Ovary (tissue), 7 donors: ENCODE measurements at regions not wholly inside any gene's neighbourhood (a gene's known extent, or its start where the extent isn't known, plus 50 kb on each side); places are given as distances from the start of the nearest gene placed in this dataset.

ENCODE experiments used
- DNase-seq, 5 donors: peaks; one replicate each; pipeline ENCODE4 v3.0.0-alpha.2; 2019 to 2020
- H3K27ac ChIP-seq, 2 donors: fragments of 200-600 bp; one replicate each; pipeline versions ENCODE4 v1.5.1 to v1.8.0; 2019 to 2022
- H3K27me3 ChIP-seq: fragments of 200-600 bp; one replicate; pipeline ENCODE4 v1.8.0; 2022
- H3K36me3 ChIP-seq: fragments of 200-600 bp; sonication (generic); one replicate; pipeline ENCODE4 v1.5.1; 2019
- H3K4me1 ChIP-seq: one replicate; pipeline ENCODE4 v1.8.1; 2013; ENCODE audit warnings: mild to moderate bottlenecking, moderate library complexity; ENCODE audit not compliant: insufficient read depth
- H3K4me3 ChIP-seq: fragments of 200-600 bp; sonication (generic); one replicate; pipeline ENCODE4 v1.5.1; 2017
- H3K9me3 ChIP-seq, 2 donors: fragments of 200-600 bp in 1 of 2; sonication (generic) in 1 of 2; one replicate each; pipeline versions ENCODE4 v1.5.1 to v1.8.1; 2013 to 2019; ENCODE audit warnings: mild to moderate bottlenecking in 1 of 2, moderate library complexity in 1 of 2
- EP300 ChIP-seq: sonication (generic); formaldehyde crosslinking; IDR thresholded peaks from one replicate; pipeline ENCODE4 v1.6.1; 2017; ENCODE audit warnings: antibody characterized with exemption
- POLR2A ChIP-seq: fragments of 450-650 bp; IDR thresholded peaks from one replicate; pipeline ENCODE4 v1.6.1; 2017; ENCODE audit warnings: antibody characterized with exemption, mild to moderate bottlenecking, moderate library complexity
- WGBS, 3 donors: extraction: QIAGEN DNeasy Blood & Tissue Kit in 1 of 3; methylation state at CpG; one replicate each; pipeline versions ENCODE4 v1.1.5 to v1.1.7; 2013 to 2017; 5-methylcytosine and 5-hydroxymethylcytosine counted together
- intact Hi-C, 4 donors: fragments of 100-400 bp; cut with DNase I; formaldehyde crosslinking; loops; one replicate each; pipeline versions ENCODE4 v1.11.0 to v1.15.1; 2022 to 2023
- TF ChIP-seq, protein P1 (sequence below), 3 donors: fragments of 450-650 bp in 2 of 3; fragments of 200-600 bp in 1 of 3; IDR thresholded peaks; one replicate each; pipeline versions ENCODE4 v1.5.1 to v1.8.0; 2016 to 2022; ENCODE audit warnings: antibody characterized with exemption in 3 of 3, mild to moderate bottlenecking in 1 of 3
- donor health status: DM: no; HTN: no; CAD: no; lungs with moderate emphysema.
- donor health status: DM: no; HTN: no; CAD: no.
- donor health status: Bipolar disorder and iron deficiency.
- donor health status: DM: no; HTN: no; CAD: no.
- donor health status: DM: yes; HTN: yes; CAD: no.

DNA sequence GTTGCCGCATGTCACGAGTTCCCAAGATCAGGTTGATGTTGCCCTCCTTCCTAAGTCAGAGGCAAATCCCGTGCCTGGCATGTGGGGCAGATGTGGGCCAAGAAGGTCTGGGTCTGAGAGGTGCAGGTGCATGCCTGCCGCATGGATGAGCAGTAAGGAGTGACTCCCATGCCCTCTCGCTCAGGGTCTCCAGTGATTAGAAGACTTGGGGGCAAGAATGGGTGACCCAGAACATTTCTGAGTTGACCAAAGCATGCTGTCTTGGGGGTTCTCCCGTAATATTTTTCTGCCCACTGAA, 120.6 kb upstream of the HDAC4 start:
- WGBS, 3 donors = 92 to 93% (median 93%) methylated on average over 6 of the region's 6 CpGs
- TF ChIP-seq POLR2A (no peak), EP300 (no peak)
- TF ChIP-seq, protein P1, sequence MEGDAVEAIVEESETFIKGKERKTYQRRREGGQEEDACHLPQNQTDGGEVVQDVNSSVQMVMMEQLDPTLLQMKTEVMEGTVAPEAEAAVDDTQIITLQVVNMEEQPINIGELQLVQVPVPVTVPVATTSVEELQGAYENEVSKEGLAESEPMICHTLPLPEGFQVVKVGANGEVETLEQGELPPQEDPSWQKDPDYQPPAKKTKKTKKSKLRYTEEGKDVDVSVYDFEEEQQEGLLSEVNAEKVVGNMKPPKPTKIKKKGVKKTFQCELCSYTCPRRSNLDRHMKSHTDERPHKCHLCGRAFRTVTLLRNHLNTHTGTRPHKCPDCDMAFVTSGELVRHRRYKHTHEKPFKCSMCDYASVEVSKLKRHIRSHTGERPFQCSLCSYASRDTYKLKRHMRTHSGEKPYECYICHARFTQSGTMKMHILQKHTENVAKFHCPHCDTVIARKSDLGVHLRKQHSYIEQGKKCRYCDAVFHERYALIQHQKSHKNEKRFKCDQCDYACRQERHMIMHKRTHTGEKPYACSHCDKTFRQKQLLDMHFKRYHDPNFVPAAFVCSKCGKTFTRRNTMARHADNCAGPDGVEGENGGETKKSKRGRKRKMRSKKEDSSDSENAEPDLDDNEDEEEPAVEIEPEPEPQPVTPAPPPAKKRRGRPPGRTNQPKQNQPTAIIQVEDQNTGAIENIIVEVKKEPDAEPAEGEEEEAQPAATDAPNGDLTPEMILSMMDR (IDR thresholded peaks at IDR 0.05) = no peak
- intact Hi-C loops = no loop called here
- Histone ChIP-seq H3K27me3 (no peaks in the 10 kb centered on the region), H3K36me3 (no peaks in the 10 kb centered on the region), H3K4me1 (peaks cover 2% of the 10 kb centered on the region), H3K9me3 (no peaks in the 10 kb centered on the region), H3K4me3 (no peak overlapping the region), H3K27ac (no peak overlapping the region)
- DNase-seq = no peak

DNA sequence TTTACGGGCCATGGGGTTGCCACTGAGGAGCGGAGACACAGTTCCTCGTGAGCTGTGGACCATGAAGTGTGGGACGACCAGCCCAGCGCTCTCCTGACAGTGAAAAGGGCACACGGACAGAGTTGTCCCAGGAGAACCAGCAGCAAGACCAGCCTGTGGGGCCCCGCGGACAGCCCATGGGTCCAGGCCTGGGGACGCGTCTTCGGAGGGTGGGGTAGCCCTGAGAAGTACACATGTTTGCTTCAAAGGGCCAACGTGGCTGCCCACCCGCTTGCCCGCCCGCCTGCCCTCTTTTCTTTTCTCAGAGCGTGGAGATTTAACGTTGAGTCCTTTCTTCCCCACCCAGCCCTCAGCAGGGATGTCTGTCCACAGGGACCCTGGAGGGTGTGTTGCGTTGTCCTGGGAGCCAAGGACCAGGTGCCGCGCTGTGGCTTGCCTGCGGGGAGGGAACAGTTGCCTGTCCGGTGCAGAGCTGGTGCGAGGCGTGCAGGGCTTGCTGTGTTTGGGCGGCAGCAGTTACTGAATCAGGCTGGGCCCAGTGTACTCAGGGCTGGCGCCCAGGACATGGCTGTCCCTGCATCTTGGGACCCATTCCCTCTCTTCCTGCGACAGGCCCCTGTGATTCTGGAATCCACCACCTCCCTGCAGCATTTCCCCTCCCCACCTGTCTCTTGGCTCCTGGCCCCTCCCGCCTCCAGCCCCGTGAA, 120.1 kb upstream of the HDAC4 start:
- TF ChIP-seq, protein P1 (IDR thresholded peaks at IDR 0.05) = no peak
- TF ChIP-seq EP300 (no peak), POLR2A (no peak)
- Histone ChIP-seq H3K4me3 (no peak overlapping the region), H3K36me3 (no peaks in the 10 kb centered on the region), H3K4me1 (peaks cover 2% of the 10 kb centered on the region), H3K9me3 (no peaks in the 10 kb centered on the region), H3K27me3 (no peaks in the 10 kb centered on the region), H3K27ac (no peak overlapping the region)
- DNase-seq = no peak
- 90 to 96% (median 95%) methylated on average over 29 of the region's 29 CpGs for WGBS, 3 donors
- intact Hi-C loops = no loop called here

DNA sequence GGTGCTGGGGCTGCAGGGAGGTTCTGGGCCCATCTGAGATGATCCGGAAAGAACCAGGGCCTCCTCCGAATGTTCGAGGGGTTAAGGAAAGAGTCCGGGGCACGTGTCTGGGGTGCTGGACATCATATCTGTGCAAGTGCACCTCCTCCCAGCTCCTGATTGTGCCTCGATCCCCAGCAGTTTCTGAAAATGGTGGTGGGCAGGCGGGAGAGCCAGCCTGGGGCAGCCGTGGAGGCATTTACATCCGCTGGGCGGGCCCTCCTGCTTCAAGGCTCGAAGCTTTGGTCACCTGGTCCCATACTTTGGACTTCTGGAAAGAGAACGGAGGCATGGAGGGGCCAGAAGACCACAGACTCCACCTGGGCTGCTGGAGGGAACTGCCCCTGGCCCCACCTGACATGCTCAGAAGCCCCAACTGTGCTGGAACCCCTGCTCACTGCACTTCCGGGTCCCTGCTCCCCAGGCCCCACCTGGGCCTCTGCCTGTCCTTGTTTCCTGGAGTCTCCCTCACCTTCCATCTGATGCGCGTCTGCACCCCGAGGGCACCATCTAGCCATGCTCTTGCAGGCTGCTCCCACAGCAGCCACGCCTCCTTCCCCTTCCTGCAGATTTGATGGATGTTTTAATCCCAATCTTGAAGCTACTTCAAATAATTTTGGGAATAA, 119.2 kb upstream of the HDAC4 start:
- Histone ChIP-seq H3K27ac (no peak overlapping the region), H3K27me3 (no peaks in the 10 kb centered on the region), H3K36me3 (no peaks in the 10 kb centered on the region), H3K9me3 (no peaks in the 10 kb centered on the region), H3K4me3 (no peak overlapping the region), H3K4me1 (peaks cover 2% of the 10 kb centered on the region)
- DNase-seq = no peak
- TF ChIP-seq, protein P1 (IDR thresholded peaks at IDR 0.05) = no peak
- TF ChIP-seq EP300 (no peak), POLR2A (no peak)
- intact Hi-C loops = no loop called here
- WGBS, 3 donors = 89 to 94% (median 94%) methylated on average over 17 of the region's 17 CpGs

DNA sequence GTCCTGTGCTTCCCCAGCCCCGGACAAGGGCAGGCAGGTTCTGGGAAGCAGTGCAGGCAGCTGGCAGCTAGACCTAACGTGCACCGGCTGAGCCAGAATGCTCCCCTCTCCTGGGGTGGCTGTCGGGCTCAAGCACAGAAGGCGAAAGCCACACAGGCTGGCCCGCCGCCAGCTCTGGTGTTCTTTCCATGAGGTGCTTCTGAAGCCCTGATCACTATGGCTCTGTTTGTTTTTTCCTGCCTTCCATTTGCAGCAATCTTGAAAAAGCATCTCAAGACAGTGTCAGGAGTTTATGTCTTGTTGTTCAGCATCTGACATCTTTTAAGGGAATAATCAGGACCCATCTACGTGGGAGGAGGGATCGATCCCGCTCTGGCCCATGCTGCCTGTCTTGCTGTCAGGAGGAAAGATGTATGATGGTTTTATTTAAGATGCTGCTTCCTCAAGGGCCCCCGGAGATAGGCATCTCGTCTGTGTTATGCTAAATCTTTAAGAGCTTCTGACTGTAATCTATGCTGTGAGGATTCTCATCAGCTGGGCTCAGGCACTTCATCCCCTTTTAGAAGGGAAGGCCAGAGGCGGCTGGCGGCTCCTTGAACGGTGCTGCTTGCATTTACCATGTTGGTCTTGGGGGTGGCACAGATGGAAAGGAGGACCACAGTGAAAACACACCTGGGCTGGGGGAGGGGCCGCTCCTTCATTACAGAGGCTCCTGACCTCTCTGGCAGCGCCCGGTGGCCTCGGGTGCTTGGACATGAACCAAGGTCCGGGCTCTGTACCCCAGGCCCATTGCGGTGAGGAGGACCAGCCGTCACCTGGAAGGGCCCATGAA, 118.5 kb upstream of the HDAC4 start:
- H3K4me1 ChIP-seq = peaks cover 2% of the 10 kb centered on the region
- DNase-seq = no peak
- WGBS, 3 donors = 78 to 84% (median 79%) methylated on average over 22 of the region's 22 CpGs
- no peak for TF ChIP-seq EP300
- TF ChIP-seq POLR2A = no peak
- TF ChIP-seq, protein P1 (IDR thresholded peaks at IDR 0.05) = no peak
- intact Hi-C loops = no loop called here
- H3K9me3 ChIP-seq = no peaks in the 10 kb centered on the region
- no peaks in the 10 kb centered on the region for H3K36me3 ChIP-seq
- H3K27me3 ChIP-seq = no peaks in the 10 kb centered on the region
- H3K4me3 ChIP-seq = no peak overlapping the region
- no peak overlapping the region for H3K27ac ChIP-seq
